ENCODE measurements at regions not wholly inside any gene's neighbourhood (a gene's known extent, or its start where the extent isn't known, plus 50 kb on each side); places are given as distances from the start of the nearest gene placed in this dataset.

- Histone ChIP-seq H3K27me3 (replicated peaks) (no peaks in the 10 kb centered on the region), H3K4me3 (ENCODE audit: low read depth, low read length) (no peak overlapping the region), H3K36me3 (replicated peaks) (no peaks in the 10 kb centered on the region), H3K27ac (no peak overlapping the region)
- DNase-seq = no peak
- TF ChIP-seq CTCF (IDR thresholded peaks at IDR 0.05; ENCODE audit: low read depth, low read length, missing control alignments) = no peak
- in situ Hi-C loops (cut with HindIII; ENCODE audit: low pct_ligation_motif_present, low sequenced_read_pairs) = no loop called here
These were observed 180.3 kb upstream of the MEOX2 start for GRCh38 chr7:15866753-15867152.

GRCh38 chr7:15864626-15864991 lies 178.1 kb upstream of the MEOX2 start:
- Histone ChIP-seq H3K4me3 (ENCODE audit: low read depth, low read length) (no peak overlapping the region), H3K27me3 (replicated peaks) (no peaks in the 10 kb centered on the region), H3K36me3 (replicated peaks) (no peaks in the 10 kb centered on the region), H3K27ac (no peak overlapping the region)
- TF ChIP-seq CTCF (IDR thresholded peaks at IDR 0.05; ENCODE audit: low read depth, low read length, missing control alignments) = no peak
- in situ Hi-C loops (cut with HindIII; ENCODE audit: low pct_ligation_motif_present, low sequenced_read_pairs) = no loop called here
- DNase-seq = no peak

- H3K4me3 ChIP-seq (ENCODE audit: low read depth, low read length) = no peak overlapping the region
- in situ Hi-C loops (cut with HindIII; ENCODE audit: low pct_ligation_motif_present, low sequenced_read_pairs) = no loop called here
- H3K27me3 ChIP-seq (replicated peaks) = no peaks in the 10 kb centered on the region
- H3K36me3 ChIP-seq (replicated peaks) = no peaks in the 10 kb centered on the region
- TF ChIP-seq CTCF (IDR thresholded peaks at IDR 0.05; ENCODE audit: low read depth, low read length, missing control alignments) = no peak
- H3K27ac ChIP-seq = no peak overlapping the region
- DNase-seq = no peak
These were observed 177.6 kb upstream of the MEOX2 start for GRCh38 chr7:15863951-15864625.

DNA sequence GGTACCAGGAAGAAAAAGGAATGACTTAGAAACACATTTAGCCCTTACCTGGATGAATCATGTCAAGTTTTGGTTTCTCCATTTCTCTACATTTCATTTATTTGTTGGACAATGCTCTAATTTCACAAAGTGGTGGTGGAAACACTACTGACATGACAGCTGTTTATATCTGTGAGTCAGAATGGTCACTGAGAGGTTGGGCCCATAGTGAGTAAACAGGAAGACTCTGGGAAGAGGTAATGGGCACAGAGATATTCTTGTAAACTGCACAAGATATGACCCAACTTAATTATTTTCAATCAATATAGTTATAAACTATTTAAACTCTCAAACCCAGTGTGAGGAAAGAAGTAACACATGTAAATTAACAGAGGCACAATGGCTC lies 176.3 kb upstream of the MEOX2 start:
- Histone ChIP-seq H3K27ac (no peak overlapping the region), H3K4me3 (ENCODE audit: low read depth, low read length) (no peak overlapping the region), H3K27me3 (replicated peaks) (no peaks in the 10 kb centered on the region), H3K36me3 (replicated peaks) (no peaks in the 10 kb centered on the region)
- DNase-seq = no peak
- no peak for TF ChIP-seq CTCF (IDR thresholded peaks at IDR 0.05; ENCODE audit: low read depth, low read length, missing control alignments)
- in situ Hi-C loops (cut with HindIII; ENCODE audit: low pct_ligation_motif_present, low sequenced_read_pairs) = no loop called here

- in situ Hi-C loops (cut with HindIII; ENCODE audit: low pct_ligation_motif_present, low sequenced_read_pairs) = no loop called here
- no peak for DNase-seq
- no peak overlapping the region for H3K27ac ChIP-seq
These were observed 175.7 kb upstream of the MEOX2 start for GRCh38 chr7:15862016-15862780.

More at GRCh38 chr7:15862016-15862780, 175.7 kb upstream of the MEOX2 start:
- Histone ChIP-seq H3K36me3 (replicated peaks) (no peaks in the 10 kb centered on the region), H3K4me3 (ENCODE audit: low read depth, low read length) (no peak overlapping the region), H3K27me3 (replicated peaks) (no peaks in the 10 kb centered on the region)
- TF ChIP-seq CTCF (IDR thresholded peaks at IDR 0.05; ENCODE audit: low read depth, low read length, missing control alignments) = no peak
